ENCODE measurements at regions not wholly inside any gene's neighbourhood (a gene's known extent, or its start where the extent isn't known, plus 50 kb on each side); places are given as distances from the start of the nearest gene placed in this dataset.

- no peaks in the 10 kb centered on the region for H3K9me3 Mint-ChIP-seq
- H3K27ac Mint-ChIP-seq: no peak overlapping the region
- H3K4me1 Mint-ChIP-seq: peaks cover 4% of the 10 kb centered on the region
- no peaks in the 10 kb centered on the region for H3K36me3 Mint-ChIP-seq
- CTCF ChIA-PET: no interaction called here
- H3K4me3 Mint-ChIP-seq: no peak overlapping the region
- peaks cover 11% of the 10 kb centered on the region for H3K27me3 Mint-ChIP-seq
- no peak for DNase-seq
Observed at GRCh38 chr1:47569261-47569660, 131.4 kb downstream of the FOXD2 start.

- Mint-ChIP-seq H3K27ac (no peak overlapping the region), H3K27me3 (peaks cover 7% of the 10 kb centered on the region), H3K4me1 (peaks cover 4% of the 10 kb centered on the region), H3K36me3 (no peaks in the 10 kb centered on the region), H3K4me3 (no peak overlapping the region), H3K9me3 (no peaks in the 10 kb centered on the region)
- CTCF ChIA-PET: no interaction called here
- no peak for DNase-seq
Observed at GRCh38 chr1:47569681-47570470, 132.0 kb downstream of the FOXD2 start.

- H3K4me3 Mint-ChIP-seq: no peak overlapping the region
- CTCF ChIA-PET: no interaction called here
- H3K27me3 Mint-ChIP-seq: peaks cover 9% of the 10 kb centered on the region
- H3K4me1 Mint-ChIP-seq: peaks cover 4% of the 10 kb centered on the region
- no peaks in the 10 kb centered on the region for H3K9me3 Mint-ChIP-seq
- no peak overlapping the region for H3K27ac Mint-ChIP-seq
- H3K36me3 Mint-ChIP-seq: no peaks in the 10 kb centered on the region
- no peak for DNase-seq
Observed at GRCh38 chr1:47571161-47571560, 133.3 kb downstream of the FOXD2 start.

- no peak for DNase-seq
- H3K27me3 Mint-ChIP-seq: peaks cover 11% of the 10 kb centered on the region
- H3K4me1 Mint-ChIP-seq: peaks cover 4% of the 10 kb centered on the region
- no peak overlapping the region for H3K27ac Mint-ChIP-seq
- H3K36me3 Mint-ChIP-seq: no peaks in the 10 kb centered on the region
- no peak overlapping the region for H3K4me3 Mint-ChIP-seq
- CTCF ChIA-PET: no interaction called here
- no peaks in the 10 kb centered on the region for H3K9me3 Mint-ChIP-seq
Observed at GRCh38 chr1:47571952-47572351, 134.1 kb downstream of the FOXD2 start.

GRCh38 chr1:47572731-47573430 lies 135.0 kb downstream of the FOXD2 start:
- Mint-ChIP-seq H3K27ac (no peak overlapping the region), H3K36me3 (no peaks in the 10 kb centered on the region), H3K4me1 (peaks cover 4% of the 10 kb centered on the region), H3K4me3 (no peak overlapping the region), H3K9me3 (no peaks in the 10 kb centered on the region), H3K27me3 (peaks cover 11% of the 10 kb centered on the region)
- DNase-seq: no peak
- CTCF ChIA-PET: no interaction called here

- CTCF ChIA-PET: no interaction called here
- no peak overlapping the region for H3K4me3 Mint-ChIP-seq
- peaks cover 4% of the 10 kb centered on the region for H3K4me1 Mint-ChIP-seq
- peaks cover 14% of the 10 kb centered on the region for H3K27me3 Mint-ChIP-seq
- H3K36me3 Mint-ChIP-seq: no peaks in the 10 kb centered on the region
- no peak overlapping the region for H3K27ac Mint-ChIP-seq
- DNase-seq: no peak
- no peaks in the 10 kb centered on the region for H3K9me3 Mint-ChIP-seq
Observed at GRCh38 chr1:47574451-47575165, 136.8 kb downstream of the FOXD2 start.

- Mint-ChIP-seq H3K4me3 (no peak overlapping the region), H3K36me3 (no peaks in the 10 kb centered on the region), H3K4me1 (no peaks in the 10 kb centered on the region), H3K27ac (no peak overlapping the region), H3K9me3 (no peaks in the 10 kb centered on the region), H3K27me3 (peaks cover 18% of the 10 kb centered on the region)
- DNase-seq: no peak
- CTCF ChIA-PET: no interaction called here
Observed at GRCh38 chr1:47575855-47576757, 138.3 kb downstream of the FOXD2 start.

- no peak for DNase-seq
- Mint-ChIP-seq H3K4me1 (no peaks in the 10 kb centered on the region), H3K4me3 (no peak overlapping the region), H3K27me3 (peaks cover 18% of the 10 kb centered on the region), H3K27ac (no peak overlapping the region), H3K36me3 (no peaks in the 10 kb centered on the region), H3K9me3 (no peaks in the 10 kb centered on the region)
- CTCF ChIA-PET: no interaction called here
Observed at GRCh38 chr1:47576758-47577115, 138.9 kb downstream of the FOXD2 start.

GRCh38 chr1:47577303-47578025 lies 139.6 kb downstream of the FOXD2 start:
- H3K9me3 Mint-ChIP-seq: no peaks in the 10 kb centered on the region
- H3K4me1 Mint-ChIP-seq: no peaks in the 10 kb centered on the region
- no peak for DNase-seq
- H3K27ac Mint-ChIP-seq: no peak overlapping the region
- CTCF ChIA-PET: no interaction called here
- no peak overlapping the region for H3K4me3 Mint-ChIP-seq
- peaks cover 18% of the 10 kb centered on the region for H3K27me3 Mint-ChIP-seq
- H3K36me3 Mint-ChIP-seq: no peaks in the 10 kb centered on the region

GRCh38 chr1:47578026-47578720 lies 140.3 kb downstream of the FOXD2 start:
- CTCF ChIA-PET: no interaction called here
- DNase-seq: no peak
- Mint-ChIP-seq H3K27me3 (peaks cover 19% of the 10 kb centered on the region), H3K4me1 (no peaks in the 10 kb centered on the region), H3K36me3 (no peaks in the 10 kb centered on the region), H3K9me3 (no peaks in the 10 kb centered on the region), H3K4me3 (no peak overlapping the region), H3K27ac (no peak overlapping the region)

- no peak for DNase-seq
- Mint-ChIP-seq H3K27me3 (peaks cover 25% of the 10 kb centered on the region), H3K9me3 (no peaks in the 10 kb centered on the region), H3K27ac (no peak overlapping the region), H3K4me1 (no peaks in the 10 kb centered on the region), H3K36me3 (no peaks in the 10 kb centered on the region), H3K4me3 (no peak overlapping the region)
- CTCF ChIA-PET: no interaction called here
Observed at GRCh38 chr1:47578721-47579419, 141.0 kb downstream of the FOXD2 start.

GRCh38 chr1:47579809-47580208 lies 142.0 kb downstream of the FOXD2 start:
- CTCF ChIA-PET: no interaction called here
- Mint-ChIP-seq H3K4me1 (no peaks in the 10 kb centered on the region), H3K4me3 (no peak overlapping the region), H3K36me3 (no peaks in the 10 kb centered on the region), H3K9me3 (no peaks in the 10 kb centered on the region), H3K27me3 (peaks cover 29% of the 10 kb centered on the region), H3K27ac (no peak overlapping the region)
- DNase-seq: no peak
